Transverse colon (tissue), 4 donors: ENCODE measurements at regions not wholly inside any gene's neighbourhood (a gene's known extent, or its start where the extent isn't known, plus 50 kb on each side); places are given as distances from the start of the nearest gene placed in this dataset.

Source experiments
- DNase-seq: peaks from one replicate; pipeline ENCODE4 v3.0.0-alpha.2; 2019
- H3K27ac ChIP-seq, 4 donors: fragments of 200-600 bp; sonication (generic); 2 replicates each; pipeline ENCODE4 v1.5.1; 2016 to 2018; ENCODE audit warnings: inconsistent platforms in 4 of 4
- H3K27me3 ChIP-seq: fragments of 200-600 bp; sonication (generic); 2 replicates; pipeline ENCODE4 v1.5.1; 2017; ENCODE audit warnings: inconsistent platforms
- H3K36me3 ChIP-seq, 4 donors: fragments of 200-600 bp; sonication (generic); 2 replicates each; pipeline ENCODE4 v1.5.1; 2017 to 2019; ENCODE audit warnings: inconsistent platforms in 4 of 4
- H3K4me1 ChIP-seq, 4 donors: fragments of 200-600 bp; sonication (generic); 2 replicates each; pipeline ENCODE4 v1.5.1; 2017 to 2020; ENCODE audit warnings: inconsistent platforms in 4 of 4
- H3K4me3 ChIP-seq, 4 donors: fragments of 200-600 bp; sonication (generic); 1 replicate in 1 of 4; 2 replicates in 3 of 4; pipeline versions ENCODE4 v1.5.1 to v1.6.1; 2017 to 2019; ENCODE audit warnings: inconsistent platforms in 4 of 4
- H3K9me3 ChIP-seq, 2 donors: fragments of 200-600 bp; sonication (generic); 2 replicates each; pipeline ENCODE4 v1.5.1; 2017 to 2019; ENCODE audit warnings: inconsistent platforms in 2 of 2
- EP300 ChIP-seq: sonication (generic); formaldehyde crosslinking; IDR thresholded peaks from one replicate; pipeline ENCODE4 v1.6.1; 2017; ENCODE audit warnings: antibody characterized with exemption, low read depth
- POLR2A ChIP-seq: fragments of 450-650 bp; IDR thresholded peaks from one replicate; pipeline ENCODE4 v1.6.1; 2016; ENCODE audit warnings: antibody characterized with exemption, mild to moderate bottlenecking, moderate library complexity
- POLR2AphosphoS5 ChIP-seq, 3 donors: sonication (generic); formaldehyde crosslinking; IDR thresholded peaks; one replicate each; pipeline ENCODE4 v1.6.1; 2016; ENCODE audit warnings: antibody characterized with exemption in 3 of 3
- WGBS, 2 donors: methylation state at CpG; one replicate each; pipeline ENCODE4 v1.1.5; 2018; ENCODE audit warnings: low coverage in 1 of 2; 5-methylcytosine and 5-hydroxymethylcytosine counted together
- in situ Hi-C, 4 donors: fragments of 200-750 bp; cut with MboI; loops; one replicate each; pipeline versions ENCODE4 v1.15.0 to v1.15.1; 2017; ENCODE audit warnings: low sequenced_read_pairs in 3 of 4, low pct_ligation_motif_present in 1 of 4, low pct_unique_long_range_greater_than_20kb in 1 of 4
- intact Hi-C: fragments of 100-400 bp; cut with DNase I; formaldehyde crosslinking; loops from one replicate; pipeline ENCODE4 v1.15.1; 2023; ENCODE audit warnings: low total_unique reads
- TF ChIP-seq, protein P1 (sequence below), 5 experiments: fragments of 200-600 bp in 3 of 5; fragments of 450-650 bp in 2 of 5; sonication (generic) in 3 of 5; IDR thresholded peaks; 1 replicate in 2 of 5; 2 replicates in 3 of 5; pipeline ENCODE4 v1.5.1; 2016 to 2017; ENCODE audit warnings: antibody characterized with exemption in 5 of 5, inconsistent platforms in 3 of 5, mild to moderate bottlenecking in 2 of 5, moderate library complexity in 1 of 5

GRCh38 chr20:10902174-10902573, 228.4 kb upstream of the JAG1 start:
- H3K9me3 ChIP-seq = no peaks in the 10 kb centered on the region
- peaks cover 0 to 13% (median 0%) of the 10 kb centered on the region in 4 donors for H3K4me1 ChIP-seq
- no peaks in the 10 kb centered on the region for H3K27me3 ChIP-seq
- no peak for DNase-seq
- in situ Hi-C loops (no loop called here), intact Hi-C loops (loop anchor here (10.0 kb wide), 1 partner anchor 137 kb away; no protein-coding TSS in a partner anchor)
- TF ChIP-seq POLR2A (no peak), EP300 (no peak), POLR2AphosphoS5 (IDR thresholded peaks at IDR 0.05) (no peak)
- TF ChIP-seq, protein P1, sequence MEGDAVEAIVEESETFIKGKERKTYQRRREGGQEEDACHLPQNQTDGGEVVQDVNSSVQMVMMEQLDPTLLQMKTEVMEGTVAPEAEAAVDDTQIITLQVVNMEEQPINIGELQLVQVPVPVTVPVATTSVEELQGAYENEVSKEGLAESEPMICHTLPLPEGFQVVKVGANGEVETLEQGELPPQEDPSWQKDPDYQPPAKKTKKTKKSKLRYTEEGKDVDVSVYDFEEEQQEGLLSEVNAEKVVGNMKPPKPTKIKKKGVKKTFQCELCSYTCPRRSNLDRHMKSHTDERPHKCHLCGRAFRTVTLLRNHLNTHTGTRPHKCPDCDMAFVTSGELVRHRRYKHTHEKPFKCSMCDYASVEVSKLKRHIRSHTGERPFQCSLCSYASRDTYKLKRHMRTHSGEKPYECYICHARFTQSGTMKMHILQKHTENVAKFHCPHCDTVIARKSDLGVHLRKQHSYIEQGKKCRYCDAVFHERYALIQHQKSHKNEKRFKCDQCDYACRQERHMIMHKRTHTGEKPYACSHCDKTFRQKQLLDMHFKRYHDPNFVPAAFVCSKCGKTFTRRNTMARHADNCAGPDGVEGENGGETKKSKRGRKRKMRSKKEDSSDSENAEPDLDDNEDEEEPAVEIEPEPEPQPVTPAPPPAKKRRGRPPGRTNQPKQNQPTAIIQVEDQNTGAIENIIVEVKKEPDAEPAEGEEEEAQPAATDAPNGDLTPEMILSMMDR (IDR thresholded peaks at IDR 0.05) = no peak
- H3K27ac ChIP-seq = no peak overlapping the region
- H3K36me3 ChIP-seq = no peaks in the 10 kb centered on the region
- no peak overlapping the region for H3K4me3 ChIP-seq
- WGBS, 2 donors = 64% methylated on average over 1 of the region's 1 CpG; no CpG with 5 or more reads in 1 of the 2 donors

- H3K27ac ChIP-seq = no peak overlapping the region
- H3K36me3 ChIP-seq = no peaks in the 10 kb centered on the region
- whole genome bisulfite sequencing, 2 donors = 76% methylated on average over 1 of the region's 1 CpG; no CpG with 5 or more reads in 1 of the 2 donors
These were observed 228.9 kb upstream of the JAG1 start for GRCh38 chr20:10902576-10903282.

DNA sequence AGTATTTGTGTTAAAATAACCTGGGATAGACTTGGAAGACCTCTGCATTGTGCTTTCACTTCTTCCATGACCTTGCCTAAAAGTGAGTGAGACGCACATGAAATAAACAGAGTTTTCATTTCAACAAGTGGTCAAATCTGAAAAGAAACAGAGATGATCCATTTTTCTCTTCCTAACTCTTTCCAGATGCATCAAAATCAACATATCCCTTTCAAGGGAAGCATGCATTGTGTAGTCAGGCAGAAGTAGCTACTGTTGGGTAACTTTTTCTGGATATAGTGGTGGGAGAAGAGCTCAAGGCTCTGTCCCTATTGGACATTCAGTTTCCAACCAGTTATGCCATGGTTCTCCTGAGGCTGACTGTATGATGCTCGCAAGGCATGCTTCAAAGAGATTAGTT, 233.0 kb upstream of the JAG1 start:
- TF ChIP-seq, protein P1 (IDR thresholded peaks at IDR 0.05) = no peak
- no peak for TF ChIP-seq POLR2A
- TF ChIP-seq POLR2AphosphoS5 (IDR thresholded peaks at IDR 0.05) = no peak
- no peak for TF ChIP-seq EP300
- H3K9me3 ChIP-seq = no peaks in the 10 kb centered on the region
- no peaks in the 10 kb centered on the region for H3K27me3 ChIP-seq
- WGBS, 2 donors = 88 to 94% methylated on average over 2 of the region's 2 CpGs
- no peak overlapping the region for H3K27ac ChIP-seq
- in situ Hi-C loops (no loop called here), intact Hi-C loops (loop anchor here (10.0 kb wide), 1 partner anchor 142 kb away; no protein-coding TSS in a partner anchor)
- peaks cover 0 to 11% (median 0%) of the 10 kb centered on the region in 4 donors for H3K4me1 ChIP-seq
- no peak for DNase-seq
- no peak overlapping the region for H3K4me3 ChIP-seq
- H3K36me3 ChIP-seq = no peaks in the 10 kb centered on the region

More at GRCh38 chr20:10902576-10903282, 228.9 kb upstream of the JAG1 start:
- Histone ChIP-seq H3K4me3 (no peak overlapping the region), H3K4me1 (peaks cover 0 to 13% (median 0%) of the 10 kb centered on the region in 4 donors), H3K9me3 (no peaks in the 10 kb centered on the region), H3K27me3 (no peaks in the 10 kb centered on the region)
- in situ Hi-C loops (no loop called here), intact Hi-C loops (loop anchor here (10.0 kb wide), 1 partner anchor 138 kb away; no protein-coding TSS in a partner anchor)
- DNase-seq = no peak
- TF ChIP-seq POLR2A (no peak), EP300 (no peak), POLR2AphosphoS5 (IDR thresholded peaks at IDR 0.05) (no peak)
- TF ChIP-seq, protein P1 (IDR thresholded peaks at IDR 0.05) = no peak

- Histone ChIP-seq H3K27ac (no peak overlapping the region), H3K4me3 (no peak overlapping the region), H3K9me3 (no peaks in the 10 kb centered on the region), H3K4me1 (peaks cover 0 to 5% (median 0%) of the 10 kb centered on the region in 4 donors), H3K36me3 (no peaks in the 10 kb centered on the region), H3K27me3 (no peaks in the 10 kb centered on the region)
- in situ Hi-C loops (no loop called here), intact Hi-C loops (loop anchor here (10.0 kb wide), 1 partner anchor 145 kb away; no protein-coding TSS in a partner anchor)
- no peak for DNase-seq
- no peak for TF ChIP-seq POLR2AphosphoS5 (IDR thresholded peaks at IDR 0.05)
- TF ChIP-seq EP300 = no peak
- TF ChIP-seq, protein P1 (IDR thresholded peaks at IDR 0.05) = no peak
- TF ChIP-seq POLR2A = no peak
These were observed 236.0 kb upstream of the JAG1 start for GRCh38 chr20:10909803-10910202.
